ENCODE measurements at regions not wholly inside any gene's neighbourhood (a gene's known extent, or its start where the extent isn't known, plus 50 kb on each side); places are given as distances from the start of the nearest gene placed in this dataset.
"Not testable (repeated sequence)": the region's sequence is repeated elsewhere in the genome, so short reads cannot be mapped to it uniquely, and the experiment has no call there.

GRCh38 chr10:16116404-16117304 lies 256.3 kb upstream of the MINDY3 start:
- POLR2A ChIA-PET = no interaction called here
- CTCF ChIA-PET = no interaction called here

DNA sequence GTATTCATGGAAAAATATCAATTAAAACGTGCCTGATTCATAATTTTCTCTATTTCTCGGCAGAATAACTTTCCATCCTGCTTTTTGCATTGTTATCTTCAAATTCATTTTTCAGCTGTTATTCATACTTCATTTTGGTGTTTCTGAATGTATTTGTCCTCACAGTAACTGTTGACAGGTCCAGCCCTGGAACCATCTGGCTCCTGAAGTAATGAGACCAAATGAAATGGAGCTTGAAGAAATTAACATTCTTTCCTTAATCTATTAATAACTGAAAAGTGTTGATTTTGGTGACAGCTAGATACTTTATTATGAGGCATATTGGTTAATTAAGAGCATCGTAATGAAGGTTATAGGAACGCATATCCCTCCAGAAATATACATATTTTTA lies 257.0 kb upstream of the MINDY3 start:
- CTCF ChIA-PET = no interaction called here
- POLR2A ChIA-PET = no interaction called here

DNA sequence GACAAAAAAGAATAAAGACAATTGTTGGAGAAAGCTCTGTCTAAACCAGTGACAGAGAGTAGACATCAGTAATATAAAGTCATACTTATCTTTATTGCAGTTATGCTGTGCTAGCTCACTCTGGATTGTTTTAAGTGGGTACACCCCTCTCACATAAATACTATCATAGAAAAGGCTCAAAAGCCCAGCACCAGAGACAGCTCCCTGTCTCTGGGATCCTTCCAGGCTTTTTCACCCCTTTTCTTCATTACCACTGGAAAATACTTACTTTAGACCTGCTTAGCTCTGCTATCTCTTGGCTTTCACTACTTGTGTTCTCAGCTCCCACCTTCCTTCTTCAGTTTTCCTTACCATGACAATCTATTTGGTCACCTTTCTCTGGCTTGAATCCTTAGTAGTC lies 259.1 kb upstream of the MINDY3 start:
- CTCF ChIA-PET = no interaction called here
- POLR2A ChIA-PET = no interaction called here

GRCh38 chr10:16120563-16120962 lies 260.3 kb upstream of the MINDY3 start:
- ChIA-PET POLR2A (no interaction called here), CTCF (no interaction called here)

DNA sequence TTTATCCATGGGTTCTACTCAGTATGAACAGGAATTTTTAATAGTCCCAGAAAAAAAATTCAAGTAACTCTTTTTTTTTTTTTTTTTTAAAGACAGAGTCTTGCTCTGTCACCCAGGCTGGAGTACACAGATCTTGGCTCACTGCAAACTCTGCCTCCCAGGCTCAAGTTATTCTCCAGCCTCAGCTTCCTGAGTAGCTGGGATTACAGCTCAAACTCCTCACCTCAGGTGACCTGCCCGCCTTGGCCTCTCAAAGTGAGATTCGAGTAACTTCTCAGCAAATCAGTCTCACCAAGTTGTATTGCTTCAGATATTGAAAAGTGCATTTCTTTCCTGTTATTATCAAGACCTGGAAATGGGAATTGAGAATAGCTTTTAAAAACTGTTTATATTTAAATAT lies 281.2 kb upstream of the MINDY3 start:
- CTCF ChIA-PET = no interaction called here

DNA sequence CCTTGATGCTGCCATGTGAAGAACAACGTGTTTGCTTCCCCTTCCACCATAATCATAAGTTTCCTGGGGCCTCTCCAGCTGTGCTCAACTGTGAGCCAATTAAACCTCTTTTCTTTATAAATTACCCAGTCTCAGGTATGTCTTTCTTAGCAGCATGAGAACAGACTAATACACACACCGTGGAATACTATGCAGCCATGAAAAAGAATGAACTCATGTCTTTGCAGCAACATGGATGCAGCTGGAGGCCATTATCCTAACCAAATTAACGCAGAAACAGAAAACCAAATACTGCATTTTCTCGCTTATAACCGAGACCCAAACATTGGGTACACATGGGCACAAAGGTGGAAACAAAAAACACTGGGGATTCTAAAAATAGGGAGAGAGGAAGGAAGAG lies 286.7 kb upstream of the MINDY3 start:
- ChIA-PET POLR2A (no interaction called here), CTCF (no interaction called here)

More for the DNA sequence above, 281.2 kb upstream of the MINDY3 start:
- POLR2A ChIA-PET = no interaction called here

GRCh38 chr10:16155834-16156233 lies 281.0 kb upstream of the PTER start:
- CTCF ChIA-PET = no interaction called here
- POLR2A ChIA-PET = no interaction called here

- ChIA-PET POLR2A (no interaction called here), CTCF (no interaction called here)
These were observed 280.1 kb upstream of the PTER start for GRCh38 chr10:16156681-16157080.

DNA sequence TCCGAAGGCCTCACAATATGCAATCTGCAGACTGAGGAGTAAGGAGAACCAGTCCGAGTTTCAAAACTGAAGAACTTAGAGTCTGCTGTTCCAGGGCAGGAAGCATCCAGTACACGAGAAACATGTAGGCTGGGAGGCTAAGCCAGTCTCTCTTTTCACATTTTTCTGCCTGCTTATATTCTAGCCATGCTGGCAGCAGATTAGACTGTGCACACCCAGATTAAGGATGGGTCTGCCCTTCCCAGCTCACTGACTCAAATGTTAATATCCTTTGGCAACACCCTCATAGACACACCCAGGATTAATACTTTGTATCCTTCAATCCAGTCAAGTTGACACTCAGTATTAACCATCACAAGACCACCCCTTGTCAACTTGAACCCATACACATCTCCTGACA lies 271.7 kb upstream of the PTER start:
- CTCF ChIA-PET, POLR2A ChIA-PET: not testable (repeated sequence)

- CTCF ChIA-PET = no interaction called here
- POLR2A ChIA-PET = no interaction called here
These were observed 254.7 kb upstream of the PTER start for GRCh38 chr10:16182144-16182543.

- ChIA-PET CTCF (no interaction called here), POLR2A (no interaction called here)
These were observed 254.1 kb upstream of the PTER start for GRCh38 chr10:16182688-16183087.

- ChIA-PET CTCF (no interaction called here), POLR2A (no interaction called here)
These were observed 252.7 kb upstream of the PTER start for GRCh38 chr10:16184096-16184597.

- POLR2A ChIA-PET = no interaction called here
- CTCF ChIA-PET = no interaction called here
These were observed 251.9 kb upstream of the PTER start for GRCh38 chr10:16184906-16185305.

GRCh38 chr10:16186564-16186963 lies 250.2 kb upstream of the PTER start:
- POLR2A ChIA-PET = no interaction called here
- CTCF ChIA-PET = no interaction called here

DNA sequence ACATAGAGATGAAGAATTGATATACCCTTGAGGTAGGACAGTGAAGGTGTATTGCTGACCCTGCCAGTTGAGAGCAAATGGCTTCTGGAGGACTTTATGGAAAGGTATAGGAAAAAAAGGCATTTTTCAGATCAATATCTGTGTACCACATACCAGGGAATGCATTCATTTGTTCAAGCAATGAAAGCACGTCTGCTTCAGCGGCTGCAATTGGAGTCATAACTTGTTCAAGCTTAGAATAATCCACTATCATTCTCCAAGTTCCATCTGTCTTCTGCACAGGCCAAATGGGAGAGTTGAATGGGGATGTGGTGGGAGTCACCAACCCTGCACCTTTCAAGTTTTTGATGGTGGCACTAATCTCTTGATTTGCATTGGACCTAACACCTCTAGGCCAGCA lies 249.6 kb upstream of the PTER start:
- POLR2A ChIA-PET = no interaction called here

DNA sequence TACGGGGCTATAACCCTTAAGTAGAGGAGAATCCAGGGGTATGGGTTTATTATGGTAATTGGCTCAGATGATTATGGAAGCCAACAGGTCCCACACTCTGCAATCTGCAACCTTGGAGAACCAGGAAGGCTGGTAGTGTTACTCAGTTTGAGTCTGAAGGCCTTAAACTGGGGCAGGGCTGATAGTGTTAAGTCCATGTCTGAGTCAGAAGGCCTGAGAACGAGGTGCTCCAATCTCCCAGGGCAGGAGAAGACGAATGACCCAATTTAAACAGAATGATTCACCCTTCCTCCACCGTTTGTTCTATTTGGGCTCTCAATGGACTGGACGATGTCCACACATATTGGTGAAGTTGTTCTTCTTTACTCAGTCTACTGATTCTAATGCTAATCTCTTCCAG lies 244.5 kb upstream of the PTER start:
- POLR2A ChIA-PET = no interaction called here
- CTCF ChIA-PET = no interaction called here

More for the DNA sequence above, 249.6 kb upstream of the PTER start:
- CTCF ChIA-PET = no interaction called here

DNA sequence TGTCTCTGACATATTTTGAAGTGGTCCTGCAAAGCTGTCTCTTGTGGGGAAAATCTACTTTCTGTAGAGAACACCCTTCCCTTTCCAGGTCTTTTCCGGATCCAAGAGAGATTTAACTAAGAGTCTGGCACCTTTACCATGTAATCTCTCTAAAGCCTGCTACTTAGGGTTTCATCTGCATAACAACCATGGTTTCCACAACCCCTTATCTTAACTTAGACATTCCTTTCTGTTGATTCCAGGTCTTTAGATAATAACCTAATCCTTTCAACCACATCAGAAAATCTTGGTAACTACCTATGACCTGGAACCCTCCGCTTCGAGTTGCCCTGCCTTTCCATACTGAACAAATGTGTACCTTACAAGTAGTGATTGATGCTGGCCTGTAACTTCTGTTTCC lies 243.6 kb upstream of the PTER start:
- ChIA-PET CTCF (no interaction called here), POLR2A (no interaction called here)

DNA sequence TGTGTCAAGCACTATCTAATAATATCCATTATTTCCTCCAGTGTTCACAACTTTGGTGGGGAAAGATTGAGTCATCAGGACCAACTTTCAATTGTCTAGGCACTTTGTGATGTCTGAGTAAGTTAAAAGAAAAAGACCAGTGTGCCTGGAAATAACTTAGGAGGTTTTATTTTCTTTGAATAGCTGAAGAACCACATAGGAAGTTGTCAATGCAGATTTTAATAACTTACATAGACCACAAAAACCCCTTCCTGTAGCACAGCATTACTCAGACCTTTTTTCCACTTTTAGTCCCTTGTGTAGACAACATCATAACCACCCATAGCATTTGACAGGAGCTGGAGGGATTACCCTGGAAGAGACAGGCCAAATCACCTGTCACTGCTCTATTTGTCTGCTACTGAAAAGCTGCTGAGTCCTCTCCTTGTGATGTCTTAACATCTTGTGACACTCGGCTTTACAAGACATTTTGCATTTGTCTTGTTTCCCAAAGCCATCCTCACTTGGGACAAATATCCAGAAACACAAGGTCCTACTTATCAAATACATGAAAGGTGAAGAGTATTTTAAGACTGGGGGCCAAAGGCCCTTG lies 241.5 kb upstream of the PTER start:
- ChIA-PET POLR2A (no interaction called here), CTCF (no interaction called here)

- CTCF ChIA-PET = no interaction called here
- POLR2A ChIA-PET = no interaction called here
These were observed 240.9 kb upstream of the PTER start for GRCh38 chr10:16195894-16196293.

GRCh38 chr10:16199216-16199615 lies 237.6 kb upstream of the PTER start:
- POLR2A ChIA-PET = no interaction called here

GRCh38 chr10:16223618-16224017 lies 213.2 kb upstream of the PTER start:
- CTCF ChIA-PET, POLR2A ChIA-PET: not testable (repeated sequence)

More at GRCh38 chr10:16199216-16199615, 237.6 kb upstream of the PTER start:
- CTCF ChIA-PET = no interaction called here

- CTCF ChIA-PET = interaction anchor here (0.7 kb wide), 1 partner anchor 156 kb away, joined by 7 read pairs; no protein-coding TSS in a partner anchor
- POLR2A ChIA-PET = no interaction called here
These were observed 209.1 kb upstream of the PTER start for GRCh38 chr10:16227674-16228073.

Data from activated CD8-positive, alpha-beta memory T cell treated with anti-CD3 and anti-CD28 coated beads for 36 hours (primary cell).